Peyer's patch (tissue), 4 donors: ENCODE measurements at regions not wholly inside any gene's neighbourhood (a gene's known extent, or its start where the extent isn't known, plus 50 kb on each side); places are given as distances from the start of the nearest gene placed in this dataset.

Source experiments
- POLR2A ChIP-seq, 2 donors: fragments of 450-650 bp; IDR thresholded peaks; one replicate each; pipeline ENCODE4 v1.5.1; 2017; ENCODE audit warnings: antibody characterized with exemption in 2 of 2, mild to moderate bottlenecking in 2 of 2, moderate library complexity in 2 of 2
- TF ChIP-seq, protein P1 (sequence below), 6 experiments: fragments of 450-650 bp in 4 of 6; fragments of 200-600 bp in 2 of 6; sonication (generic) in 1 of 6; IDR thresholded peaks; one replicate each; pipeline ENCODE4 v1.5.1; 2017 to 2019; ENCODE audit warnings: antibody characterized with exemption in 6 of 6, mild to moderate bottlenecking in 3 of 6, moderate library complexity in 1 of 6

DNA sequence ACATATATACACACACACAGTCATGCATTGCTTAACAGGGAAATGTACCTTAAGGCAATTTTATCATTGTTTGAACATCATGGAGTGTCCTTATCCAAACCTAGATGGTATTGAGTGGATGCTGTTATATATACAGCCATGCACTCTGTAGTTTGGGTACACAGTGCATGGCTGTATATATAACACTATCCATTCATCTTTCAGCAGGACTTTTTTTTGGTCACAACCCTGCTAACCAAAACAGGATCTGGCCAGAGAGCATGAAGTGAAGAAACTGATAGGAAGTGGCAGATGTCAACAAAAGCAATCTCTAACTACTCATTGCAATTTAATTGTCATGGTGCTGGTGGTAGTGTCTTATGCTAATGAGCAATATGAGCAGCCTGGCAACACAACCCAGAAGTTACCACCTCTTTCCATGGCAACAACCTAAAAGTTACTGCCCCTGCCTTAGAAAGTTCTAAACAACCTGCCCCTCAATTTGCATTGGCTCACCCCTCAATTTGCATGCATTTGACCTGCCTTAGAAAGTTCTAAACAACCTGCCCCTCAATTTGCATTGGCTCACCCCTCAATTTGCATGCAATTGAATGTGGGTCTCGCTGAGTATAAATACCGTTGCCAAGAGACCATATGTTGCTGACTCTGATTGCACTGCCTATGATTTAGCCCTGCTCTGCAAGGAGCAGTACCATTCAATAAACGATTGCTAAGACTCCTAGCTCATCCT lies 434.9 kb downstream of the DSEL start:
- TF ChIP-seq, protein P1, sequence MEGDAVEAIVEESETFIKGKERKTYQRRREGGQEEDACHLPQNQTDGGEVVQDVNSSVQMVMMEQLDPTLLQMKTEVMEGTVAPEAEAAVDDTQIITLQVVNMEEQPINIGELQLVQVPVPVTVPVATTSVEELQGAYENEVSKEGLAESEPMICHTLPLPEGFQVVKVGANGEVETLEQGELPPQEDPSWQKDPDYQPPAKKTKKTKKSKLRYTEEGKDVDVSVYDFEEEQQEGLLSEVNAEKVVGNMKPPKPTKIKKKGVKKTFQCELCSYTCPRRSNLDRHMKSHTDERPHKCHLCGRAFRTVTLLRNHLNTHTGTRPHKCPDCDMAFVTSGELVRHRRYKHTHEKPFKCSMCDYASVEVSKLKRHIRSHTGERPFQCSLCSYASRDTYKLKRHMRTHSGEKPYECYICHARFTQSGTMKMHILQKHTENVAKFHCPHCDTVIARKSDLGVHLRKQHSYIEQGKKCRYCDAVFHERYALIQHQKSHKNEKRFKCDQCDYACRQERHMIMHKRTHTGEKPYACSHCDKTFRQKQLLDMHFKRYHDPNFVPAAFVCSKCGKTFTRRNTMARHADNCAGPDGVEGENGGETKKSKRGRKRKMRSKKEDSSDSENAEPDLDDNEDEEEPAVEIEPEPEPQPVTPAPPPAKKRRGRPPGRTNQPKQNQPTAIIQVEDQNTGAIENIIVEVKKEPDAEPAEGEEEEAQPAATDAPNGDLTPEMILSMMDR (IDR thresholded peaks at IDR 0.05): no peak
- no peak for TF ChIP-seq POLR2A (IDR thresholded peaks at IDR 0.05)
